H9 (cell line): ENCODE measurements at regions not wholly inside any gene's neighbourhood (a gene's known extent, or its start where the extent isn't known, plus 50 kb on each side); places are given as distances from the start of the nearest gene placed in this dataset.

Experiments used
- DNase-seq: peaks from one replicate; pipeline ENCODE4 v3.0.0-alpha.2; 2017
- H2AFZ ChIP-seq: one replicate; pipeline ENCODE4 v1.6.1; 2013; ENCODE audit warnings: mild to moderate bottlenecking, low read length, control low read depth, moderate library complexity
- H2AK5ac ChIP-seq: 2 replicates; pipeline ENCODE4 v1.6.1; 2013; ENCODE audit warnings: low read length, control low read depth, mixed read lengths; ENCODE audit not compliant: insufficient read length
- H2BK120ac ChIP-seq: one replicate; pipeline ENCODE4 v1.6.1; 2013; ENCODE audit warnings: low read depth, mild to moderate bottlenecking, low read length, control low read depth, inconsistent platforms; ENCODE audit not compliant: poor library complexity, severe bottlenecking
- H2BK12ac ChIP-seq: 2 replicates; pipeline ENCODE4 v1.6.1; 2013; ENCODE audit warnings: low read length, control low read depth, mixed read lengths, low read depth; ENCODE audit not compliant: insufficient read length
- H2BK15ac ChIP-seq: 2 replicates; pipeline ENCODE4 v1.6.1; 2013; ENCODE audit warnings: low read depth, low read length, control low read depth
- H2BK20ac ChIP-seq: one replicate; pipeline ENCODE4 v1.6.1; 2013; ENCODE audit warnings: low read depth, mild to moderate bottlenecking, low read length, control low read depth, inconsistent platforms; ENCODE audit not compliant: poor library complexity, severe bottlenecking
- H2BK5ac ChIP-seq: 2 replicates; pipeline ENCODE4 v1.6.1; 2013; ENCODE audit warnings: low read length, control low read depth, mixed read lengths; ENCODE audit not compliant: insufficient read length
- H3K14ac ChIP-seq: 2 replicates; pipeline ENCODE4 v1.6.1; 2013; ENCODE audit warnings: low read length, control low read depth; ENCODE audit not compliant: insufficient read depth
- H3K18ac ChIP-seq: 2 replicates; pipeline ENCODE4 v1.6.1; 2013; ENCODE audit warnings: low read depth, mild to moderate bottlenecking, mixed read lengths, low read length, control low read depth; ENCODE audit not compliant: insufficient read length
- H3K23ac ChIP-seq: 2 replicates; pipeline ENCODE4 v1.6.1; 2013; ENCODE audit warnings: low read length, control low read depth, mixed read lengths, low read depth; ENCODE audit not compliant: insufficient read length
- H3K23me2 ChIP-seq: 2 replicates; pipeline ENCODE4 v1.6.1; 2013; ENCODE audit warnings: low read depth, mild to moderate bottlenecking, mixed read lengths, low read length, control low read depth; ENCODE audit not compliant: insufficient read length, poor library complexity, severe bottlenecking
- H3K27ac ChIP-seq: 2 replicates; pipeline ENCODE4 v1.5.1; 2013; ENCODE audit warnings: low read length, control low read depth, mixed read lengths, low read depth; ENCODE audit not compliant: insufficient read length
- H3K27me3 ChIP-seq: 2 replicates; pipeline ENCODE4 v1.6.1; 2013; ENCODE audit warnings: low read length, control low read depth, inconsistent platforms; ENCODE audit not compliant: insufficient read depth
- H3K4ac ChIP-seq: 2 replicates; pipeline ENCODE4 v1.6.1; 2013; ENCODE audit warnings: low read depth, mild to moderate bottlenecking, control low read depth, inconsistent platforms, low read length, moderate library complexity
- H3K4me1 ChIP-seq: 2 replicates; pipeline ENCODE4 v1.6.1; 2013; ENCODE audit warnings: low read length, control low read depth, inconsistent platforms; ENCODE audit not compliant: insufficient read depth
- H3K4me2 ChIP-seq: 2 replicates; pipeline ENCODE4 v1.6.1; 2013; ENCODE audit warnings: low read length, control low read depth, mixed read lengths; ENCODE audit not compliant: insufficient read length, insufficient read depth
- H3K56ac ChIP-seq: 2 replicates; pipeline ENCODE4 v1.6.1; 2013; ENCODE audit warnings: low read depth, mild to moderate bottlenecking, mixed read lengths, low read length, control low read depth; ENCODE audit not compliant: insufficient read length
- H3K79me1 ChIP-seq: 2 replicates; pipeline ENCODE4 v1.6.1; 2013; ENCODE audit warnings: low read depth, mild to moderate bottlenecking, moderate library complexity, low read length, control low read depth, inconsistent platforms; ENCODE audit not compliant: insufficient read depth, poor library complexity, severe bottlenecking
- H3K79me2 ChIP-seq: 2 replicates; pipeline ENCODE4 v1.6.1; 2013; ENCODE audit warnings: low read length, control low read depth, inconsistent platforms; ENCODE audit not compliant: insufficient read depth
- H3K9ac ChIP-seq: 2 replicates; pipeline ENCODE4 v1.6.1; 2013; ENCODE audit warnings: low read length, control low read depth, mixed read lengths; ENCODE audit not compliant: insufficient read length; ENCODE audit errors: extremely low read depth
- H3K9me3 ChIP-seq: one replicate; pipeline ENCODE4 v1.6.1; 2013; ENCODE audit warnings: low read depth, low read length, inconsistent platforms; ENCODE audit not compliant: control insufficient read depth
- H3T11ph ChIP-seq: one replicate; pipeline ENCODE4 v1.6.1; 2013; ENCODE audit warnings: mild to moderate bottlenecking, low read length, control low read depth, inconsistent platforms
- H4K20me1 ChIP-seq: one replicate; pipeline ENCODE4 v1.6.1; 2013; ENCODE audit not compliant: control insufficient read depth, insufficient read length, insufficient read depth
- H4K5ac ChIP-seq: 2 replicates; pipeline ENCODE4 v1.6.1; 2013; ENCODE audit warnings: low read depth, mild to moderate bottlenecking, mixed read lengths, low read length, control low read depth; ENCODE audit not compliant: insufficient read length
- H4K8ac ChIP-seq: replicated peaks from 2 replicates; pipeline ENCODE4 v1.6.1; 2013; ENCODE audit warnings: low read length, control low read depth, mixed read lengths, low read depth; ENCODE audit not compliant: insufficient read length
- H4K91ac ChIP-seq: 2 replicates; pipeline ENCODE4 v1.6.1; 2013; ENCODE audit warnings: low read depth, mild to moderate bottlenecking, moderate library complexity, mixed read lengths, low read length, control low read depth; ENCODE audit not compliant: insufficient read length
- H3K27ac Mint-ChIP-seq, 3 experiments: 2 replicates in 2 of 3; 3 replicates in 1 of 3; pipeline ENCODE4 v1.8.0; 2020 to 2021; ENCODE audit warnings: mixed read lengths in 3 of 3, mild to moderate bottlenecking in 1 of 3, moderate library complexity in 1 of 3
- H3K27me3 Mint-ChIP-seq: 2 replicates; pipeline ENCODE4 v1.8.0; 2021; ENCODE audit warnings: low read depth, mild to moderate bottlenecking, moderate library complexity, mixed read lengths
- H3K36me3 Mint-ChIP-seq, 3 experiments: 2 replicates in 2 of 3; 3 replicates in 1 of 3; pipeline ENCODE4 v1.8.0; 2020 to 2021; ENCODE audit warnings: low read depth in 3 of 3, mixed read lengths in 3 of 3; ENCODE audit not compliant: insufficient read depth in 1 of 3
- H3K4me1 Mint-ChIP-seq, 2 experiments: 2 replicates each; pipeline ENCODE4 v1.8.0; 2020; ENCODE audit warnings: mixed read lengths in 2 of 2
- H3K4me3 Mint-ChIP-seq, 2 experiments: 2 replicates in 1 of 2; 3 replicates in 1 of 2; pipeline ENCODE4 v1.8.0; 2020 to 2021; ENCODE audit warnings: mild to moderate bottlenecking in 2 of 2, mixed read lengths in 2 of 2, moderate library complexity in 1 of 2
- H3K9me3 Mint-ChIP-seq, 2 experiments: 2 replicates in 1 of 2; 3 replicates in 1 of 2; pipeline ENCODE4 v1.8.0; 2020; ENCODE audit warnings: mild to moderate bottlenecking in 2 of 2, mixed read lengths in 2 of 2, moderate library complexity in 1 of 2
- CTCF ChIP-seq: fragments of 200-600 bp; sonication (generic); conservative IDR thresholded peaks from 3 replicates; pipeline ENCODE4 v1.8.0; 2021; ENCODE audit warnings: antibody characterized with exemption, mild to moderate bottlenecking
- WGBS: extraction: QIAGEN DNeasy Blood & Tissue Kit; methylation state at CpG from one replicate; pipeline ENCODE4 v1.1.7; 2013; ENCODE audit warnings: missing lambda C conversion rate, low lambda C conversion rate, mixed read lengths; ENCODE audit not compliant: insufficient read length; ENCODE audit errors: extremely low coverage; 5-methylcytosine and 5-hydroxymethylcytosine counted together

GRCh38 chr2:216786676-216787075, 73.2 kb downstream of the TNP1 start:
- Histone ChIP-seq H3K4me1 (peaks cover 5% of the 10 kb centered on the region; the same call in 1 of the 2 replicates), H4K20me1 (no peaks in the 10 kb centered on the region), H2AFZ (no peak overlapping the region), H4K91ac (no peak overlapping the region), H4K8ac (no peak overlapping the region), H3K27me3 (no peaks in the 10 kb centered on the region), H3K4ac (no peak overlapping the region), H3K23ac (no peak overlapping the region), H2BK12ac (no peak overlapping the region), H3K79me1 (no peaks in the 10 kb centered on the region), H2BK15ac (no peak overlapping the region), H2BK20ac (no peak overlapping the region), H4K5ac (no peak overlapping the region), H3K79me2 (no peaks in the 10 kb centered on the region), H3K18ac (no peak overlapping the region), H3K9me3 (no peaks in the 10 kb centered on the region), H2BK5ac (no peak overlapping the region), H2AK5ac (no peak overlapping the region), H3K23me2 (no peaks in the 10 kb centered on the region), H3K9ac (no peak overlapping the region), H3K27ac (no peak overlapping the region), H3T11ph (no peak overlapping the region), H3K56ac (no peak overlapping the region), H2BK120ac (no peak overlapping the region), H3K4me2 (no peak overlapping the region), H3K14ac (no peak overlapping the region)
- Mint-ChIP-seq H3K27ac (no peak overlapping the region), H3K27me3 (peaks cover 6% of the 10 kb centered on the region), H3K4me1 (peaks cover 15 to 29% of the 10 kb centered on the region in 2 experiments), H3K9me3 (no peaks in the 10 kb centered on the region), H3K4me3 (no peak overlapping the region), H3K36me3 (no peaks in the 10 kb centered on the region)
- TF ChIP-seq CTCF = no peak
- WGBS = no CpG with 5 or more reads among the region's 9 CpGs
- no peak for DNase-seq
